Glutamatergic neuron (in vitro differentiated cells): ENCODE measurements at regions not wholly inside any gene's neighbourhood (a gene's known extent, or its start where the extent isn't known, plus 50 kb on each side); places are given as distances from the start of the nearest gene placed in this dataset.

Experiments used
- DNase-seq: peaks from one replicate; pipeline ENCODE4 v3.0.0; 2022
- H3K27ac Mint-ChIP-seq: one replicate; pipeline ENCODE4 v1.8.0; 2020; ENCODE audit warnings: mild to moderate bottlenecking, mixed read lengths, inconsistent platforms; ENCODE audit not compliant: unreplicated experiment
- H3K27me3 Mint-ChIP-seq: one replicate; pipeline ENCODE4 v1.8.0; 2020; ENCODE audit warnings: mild to moderate bottlenecking, moderate library complexity, mixed read lengths, inconsistent platforms; ENCODE audit not compliant: unreplicated experiment
- H3K36me3 Mint-ChIP-seq: one replicate; pipeline ENCODE4 v1.8.0; 2020; ENCODE audit warnings: mild to moderate bottlenecking, mixed read lengths, inconsistent platforms; ENCODE audit not compliant: unreplicated experiment
- H3K4me1 Mint-ChIP-seq: one replicate; pipeline ENCODE4 v1.8.0; 2020; ENCODE audit warnings: mild to moderate bottlenecking, low read depth, mixed read lengths, inconsistent platforms; ENCODE audit not compliant: unreplicated experiment
- H3K4me3 Mint-ChIP-seq: one replicate; pipeline ENCODE4 v1.8.0; 2020; ENCODE audit warnings: mild to moderate bottlenecking, mixed read lengths, inconsistent platforms; ENCODE audit not compliant: unreplicated experiment
- H3K9me3 Mint-ChIP-seq: one replicate; pipeline ENCODE4 v1.8.0; 2020; ENCODE audit warnings: mild to moderate bottlenecking, moderate library complexity, mixed read lengths, inconsistent platforms; ENCODE audit not compliant: unreplicated experiment
- CTCF ChIP-seq: fragments of 200-600 bp; sonication (generic); IDR thresholded peaks from one replicate; pipeline ENCODE4 v1.5.0; 2021; ENCODE audit not compliant: partially characterized antibody, unreplicated experiment

- no peak for DNase-seq
- H3K4me1 Mint-ChIP-seq: no peaks in the 10 kb centered on the region
- peaks cover 2% of the 10 kb centered on the region for H3K9me3 Mint-ChIP-seq
- no peaks in the 10 kb centered on the region for H3K27me3 Mint-ChIP-seq
- no peak overlapping the region for H3K4me3 Mint-ChIP-seq
- H3K36me3 Mint-ChIP-seq: peaks cover 3% of the 10 kb centered on the region
- H3K27ac Mint-ChIP-seq: no peak overlapping the region
- no peak for TF ChIP-seq CTCF
These were observed 171.5 kb downstream of the NUAK1 start for GRCh38 chr12:105967038-105967776.

- peaks cover 2% of the 10 kb centered on the region for H3K9me3 Mint-ChIP-seq
- H3K36me3 Mint-ChIP-seq: no peaks in the 10 kb centered on the region
- H3K4me3 Mint-ChIP-seq: no peak overlapping the region
- no peak for TF ChIP-seq CTCF
- H3K4me1 Mint-ChIP-seq: no peaks in the 10 kb centered on the region
- H3K27me3 Mint-ChIP-seq: no peaks in the 10 kb centered on the region
- no peak for DNase-seq
- H3K27ac Mint-ChIP-seq: no peak overlapping the region
These were observed 170.7 kb downstream of the NUAK1 start for GRCh38 chr12:105968025-105968424.

GRCh38 chr12:105970885-105971284 is 167.9 kb downstream of the NUAK1 start:
- DNase-seq: no peak
- Mint-ChIP-seq H3K36me3 (no peaks in the 10 kb centered on the region), H3K27me3 (no peaks in the 10 kb centered on the region), H3K4me1 (no peaks in the 10 kb centered on the region), H3K9me3 (peaks cover 2% of the 10 kb centered on the region), H3K4me3 (no peak overlapping the region), H3K27ac (no peak overlapping the region)
- no peak for TF ChIP-seq CTCF

- H3K27me3 Mint-ChIP-seq: no peaks in the 10 kb centered on the region
- DNase-seq: no peak
- H3K27ac Mint-ChIP-seq: no peak overlapping the region
- H3K36me3 Mint-ChIP-seq: no peaks in the 10 kb centered on the region
- no peak for TF ChIP-seq CTCF
- H3K4me3 Mint-ChIP-seq: no peak overlapping the region
- H3K9me3 Mint-ChIP-seq: peaks cover 2% of the 10 kb centered on the region
- no peaks in the 10 kb centered on the region for H3K4me1 Mint-ChIP-seq
These were observed 164.0 kb downstream of the NUAK1 start for GRCh38 chr12:105974738-105975137.

GRCh38 chr12:105975351-105975750 is 163.4 kb downstream of the NUAK1 start:
- Mint-ChIP-seq H3K27ac (no peak overlapping the region), H3K4me1 (no peaks in the 10 kb centered on the region), H3K36me3 (no peaks in the 10 kb centered on the region), H3K9me3 (peaks cover 2% of the 10 kb centered on the region), H3K27me3 (no peaks in the 10 kb centered on the region), H3K4me3 (no peak overlapping the region)
- TF ChIP-seq CTCF: no peak
- no peak for DNase-seq
